Breast epithelium (tissue), 3 donors: ENCODE measurements at regions not wholly inside any gene's neighbourhood (a gene's known extent, or its start where the extent isn't known, plus 50 kb on each side); places are given as distances from the start of the nearest gene placed in this dataset.

Experiments used
- POLR2AphosphoS5 ChIP-seq, 3 donors: sonication (generic); formaldehyde crosslinking; IDR thresholded peaks; one replicate each; pipeline ENCODE4 v1.6.1; 2017; ENCODE audit warnings: antibody characterized with exemption in 3 of 3
- TF ChIP-seq, protein P1 (sequence below), 3 donors: fragments of 450-650 bp; IDR thresholded peaks; one replicate each; pipeline ENCODE4 v1.5.1; 2016 to 2017; ENCODE audit warnings: antibody characterized with exemption in 3 of 3, mild to moderate bottlenecking in 3 of 3, moderate library complexity in 3 of 3

DNA sequence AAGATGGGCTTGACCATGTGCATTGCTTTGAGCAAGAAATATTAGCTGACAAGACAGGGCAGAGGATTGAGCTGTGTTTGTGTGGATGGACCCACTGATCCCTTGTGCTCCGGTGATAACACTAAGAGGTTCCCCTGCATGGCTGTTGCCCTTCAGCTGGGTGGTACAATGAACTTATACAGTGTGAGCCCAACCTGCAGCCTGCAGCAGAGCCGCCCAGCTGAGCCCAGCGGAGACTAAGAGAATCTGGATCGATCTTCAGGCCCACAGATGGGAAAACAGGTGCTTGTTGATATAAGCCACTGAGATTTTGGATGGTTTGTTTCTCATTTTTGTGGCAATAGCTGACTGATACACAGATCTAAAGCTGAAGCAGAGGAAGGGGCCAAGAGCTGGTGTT is 177.4 kb upstream of the SYT13 start:
- TF ChIP-seq, protein P1, sequence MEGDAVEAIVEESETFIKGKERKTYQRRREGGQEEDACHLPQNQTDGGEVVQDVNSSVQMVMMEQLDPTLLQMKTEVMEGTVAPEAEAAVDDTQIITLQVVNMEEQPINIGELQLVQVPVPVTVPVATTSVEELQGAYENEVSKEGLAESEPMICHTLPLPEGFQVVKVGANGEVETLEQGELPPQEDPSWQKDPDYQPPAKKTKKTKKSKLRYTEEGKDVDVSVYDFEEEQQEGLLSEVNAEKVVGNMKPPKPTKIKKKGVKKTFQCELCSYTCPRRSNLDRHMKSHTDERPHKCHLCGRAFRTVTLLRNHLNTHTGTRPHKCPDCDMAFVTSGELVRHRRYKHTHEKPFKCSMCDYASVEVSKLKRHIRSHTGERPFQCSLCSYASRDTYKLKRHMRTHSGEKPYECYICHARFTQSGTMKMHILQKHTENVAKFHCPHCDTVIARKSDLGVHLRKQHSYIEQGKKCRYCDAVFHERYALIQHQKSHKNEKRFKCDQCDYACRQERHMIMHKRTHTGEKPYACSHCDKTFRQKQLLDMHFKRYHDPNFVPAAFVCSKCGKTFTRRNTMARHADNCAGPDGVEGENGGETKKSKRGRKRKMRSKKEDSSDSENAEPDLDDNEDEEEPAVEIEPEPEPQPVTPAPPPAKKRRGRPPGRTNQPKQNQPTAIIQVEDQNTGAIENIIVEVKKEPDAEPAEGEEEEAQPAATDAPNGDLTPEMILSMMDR (IDR thresholded peaks at IDR 0.05), result no peak
- no peak for TF ChIP-seq POLR2AphosphoS5 (IDR thresholded peaks at IDR 0.05)
